Left lung (tissue), 4 donors: ENCODE measurements at regions not wholly inside any gene's neighbourhood (a gene's known extent, or its start where the extent isn't known, plus 50 kb on each side); places are given as distances from the start of the nearest gene placed in this dataset.
A peak's percentile ranks its signal among the peaks of the same experiment; 100 is the strongest.

Experiments used
- ATAC-seq: fragments of 200-7000 bp; cut with Tn5 transposase; one replicate; pipeline ENCODE4 v1.9.1; 2020; ENCODE audit warnings: moderate library complexity
- DNase-seq, 4 donors: peaks; one replicate each; pipeline ENCODE4 v3.0.0-alpha.2; 2013 to 2020
- H3K27ac ChIP-seq, 2 donors: fragments of 200-600 bp; sonication (generic) in 1 of 2; one replicate each; pipeline versions ENCODE4 v1.5.0 to v1.8.0; 2020 to 2021
- H3K27me3 ChIP-seq, 2 donors: fragments of 200-600 bp; sonication (generic) in 1 of 2; one replicate each; pipeline versions ENCODE4 v1.5.0 to v1.8.0; 2020 to 2021
- H3K36me3 ChIP-seq, 2 donors: fragments of 200-600 bp; sonication (generic) in 1 of 2; one replicate each; pipeline versions ENCODE4 v1.5.0 to v1.8.0; 2020 to 2021
- H3K4me1 ChIP-seq, 2 donors: fragments of 200-600 bp; one replicate each; pipeline ENCODE4 v1.8.0; 2021
- H3K4me3 ChIP-seq, 2 donors: fragments of 200-600 bp; sonication (generic) in 1 of 2; one replicate each; pipeline versions ENCODE4 v1.5.0 to v1.8.0; 2020 to 2021; ENCODE audit warnings: mild to moderate bottlenecking in 1 of 2
- H3K9me3 ChIP-seq, 2 donors: fragments of 200-600 bp; sonication (generic) in 1 of 2; one replicate each; pipeline versions ENCODE4 v1.5.0 to v1.8.0; 2020 to 2021
- CTCF ChIP-seq, 2 donors: fragments of 200-600 bp; sonication (generic) in 1 of 2; IDR thresholded peaks; one replicate each; pipeline versions ENCODE4 v1.5.0 to v1.8.0; 2021; ENCODE audit warnings: antibody characterized with exemption in 2 of 2
- intact Hi-C, 2 donors: fragments of 100-400 bp; cut with DNase I; formaldehyde crosslinking; loops; one replicate each; pipeline versions ENCODE4 v1.11.2 to v1.14.2; 2022
- donor health status: DM: no; HTN: yes; CAD: no.
- donor health status: DM: no; HTN: no; CAD: no.

DNA sequence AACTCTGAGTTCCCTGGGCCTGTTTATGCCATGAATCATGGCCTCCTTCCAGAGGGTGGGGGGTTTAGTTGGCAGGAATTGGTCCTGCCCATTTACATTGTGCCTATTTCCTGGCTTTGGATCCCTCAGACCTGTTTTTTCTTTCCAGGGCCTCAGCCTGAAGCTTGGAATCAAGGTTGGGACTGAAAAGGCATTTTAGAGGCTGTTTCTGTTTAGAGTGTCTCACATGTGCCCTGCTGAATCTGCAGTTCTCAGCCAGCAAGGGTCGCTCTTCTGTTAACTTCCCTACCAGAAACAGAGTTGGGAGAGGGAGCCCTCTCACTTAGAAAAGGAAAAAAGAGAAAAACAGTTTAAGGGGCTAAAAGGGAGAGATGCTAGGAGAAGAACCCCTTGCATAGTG is 191.1 kb downstream of the PTPRC start:
- Histone ChIP-seq H3K27me3 (no peaks in the 10 kb centered on the region), H3K4me3 (no peak overlapping the region), H3K9me3 (no peaks in the 10 kb centered on the region), H3K4me1 (no peaks in the 10 kb centered on the region), H3K27ac (no peak overlapping the region), H3K36me3 (no peaks in the 10 kb centered on the region)
- peak in 1 of 4 donors; percentile 4 for DNase-seq
- TF ChIP-seq CTCF (IDR thresholded peaks at IDR 0.05), result no peak
- peak; percentile 25 for ATAC-seq
- intact Hi-C loops, result no loop called here

DNA sequence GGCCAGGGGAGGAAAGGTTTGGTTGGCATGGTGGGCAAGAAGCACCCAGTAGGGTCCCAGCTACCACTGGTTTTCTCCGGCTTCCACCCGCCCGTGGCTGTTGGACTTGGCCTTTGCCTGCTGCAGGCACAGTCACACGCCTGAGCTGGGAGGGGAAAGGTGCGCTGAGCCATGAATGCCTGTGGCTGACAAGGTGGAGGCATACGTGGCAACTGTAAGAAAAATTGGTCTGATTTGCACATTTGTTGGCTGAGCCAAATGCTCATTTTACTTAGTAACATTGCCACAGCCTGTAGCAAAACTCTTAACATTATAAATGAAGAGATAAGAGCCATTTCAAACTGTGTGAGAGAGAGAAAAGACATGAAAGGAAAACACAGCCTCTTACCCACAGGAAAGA is 191.6 kb downstream of the PTPRC start:
- TF ChIP-seq CTCF (IDR thresholded peaks at IDR 0.05), result no peak
- Histone ChIP-seq H3K4me1 (no peaks in the 10 kb centered on the region), H3K36me3 (no peaks in the 10 kb centered on the region), H3K27ac (no peak overlapping the region), H3K4me3 (no peak overlapping the region), H3K9me3 (no peaks in the 10 kb centered on the region), H3K27me3 (no peaks in the 10 kb centered on the region)
- DNase-seq (no peak), ATAC-seq (no peak)
- intact Hi-C loops, result no loop called here

- no peaks in the 10 kb centered on the region for H3K36me3 ChIP-seq
- H3K4me1 ChIP-seq, result no peaks in the 10 kb centered on the region
- no peak for DNase-seq
- no peak overlapping the region for H3K27ac ChIP-seq
- H3K9me3 ChIP-seq, result no peaks in the 10 kb centered on the region
- H3K4me3 ChIP-seq, result no peak overlapping the region
- no peak for TF ChIP-seq CTCF (IDR thresholded peaks at IDR 0.05)
- intact Hi-C loops, result no loop called here
- ATAC-seq, result no peak
- no peaks in the 10 kb centered on the region for H3K27me3 ChIP-seq
These were observed 195.1 kb downstream of the PTPRC start for GRCh38 chr1:198833706-198834503.

DNA sequence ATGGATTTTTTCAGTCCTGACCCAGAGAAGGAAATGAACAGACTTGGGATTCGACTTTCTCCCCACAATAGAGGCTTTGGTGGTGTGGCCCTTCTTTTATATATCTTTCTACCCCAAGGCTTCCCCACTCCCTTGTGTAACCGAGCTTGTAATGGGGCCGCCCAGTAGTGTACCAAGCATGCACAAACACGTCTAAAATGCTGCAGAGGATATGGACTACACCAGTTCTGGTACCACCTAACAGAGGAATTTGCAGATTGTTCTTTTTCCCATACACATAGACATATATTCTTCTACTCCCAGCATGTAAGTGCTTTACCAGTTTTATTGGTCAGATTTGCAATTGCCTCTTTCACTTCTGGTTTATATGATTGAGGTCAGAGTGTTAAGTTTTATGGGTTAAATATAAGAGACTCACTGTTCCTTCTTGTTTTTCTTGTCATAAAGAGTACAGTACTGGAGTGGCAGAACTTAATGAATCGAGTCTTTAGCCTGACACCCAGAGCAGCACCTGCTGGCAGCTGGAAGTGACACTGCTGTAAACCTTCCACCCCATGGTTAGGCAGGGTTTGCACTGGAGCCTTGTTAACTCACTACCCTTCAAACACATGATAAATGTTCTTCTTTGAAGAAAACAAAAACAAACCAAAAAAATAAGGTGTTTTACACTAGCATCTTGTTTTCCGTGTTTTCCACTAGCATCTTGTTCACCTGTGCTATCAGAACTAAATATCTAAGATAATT is 198.6 kb downstream of the PTPRC start:
- no peaks in the 10 kb centered on the region for H3K36me3 ChIP-seq
- no peak for DNase-seq
- H3K27me3 ChIP-seq, result no peaks in the 10 kb centered on the region
- H3K4me1 ChIP-seq, result no peaks in the 10 kb centered on the region
- H3K27ac ChIP-seq, result no peak overlapping the region
- H3K4me3 ChIP-seq, result no peak overlapping the region
- no peak for TF ChIP-seq CTCF (IDR thresholded peaks at IDR 0.05)
- H3K9me3 ChIP-seq, result no peaks in the 10 kb centered on the region
- ATAC-seq, result no peak
- intact Hi-C loops, result no loop called here

- ATAC-seq (no peak), DNase-seq (no peak)
- Histone ChIP-seq H3K27ac (no peak overlapping the region), H3K27me3 (no peaks in the 10 kb centered on the region), H3K4me1 (no peaks in the 10 kb centered on the region), H3K36me3 (no peaks in the 10 kb centered on the region), H3K4me3 (no peak overlapping the region), H3K9me3 (no peaks in the 10 kb centered on the region)
- intact Hi-C loops, result no loop called here
- no peak for TF ChIP-seq CTCF (IDR thresholded peaks at IDR 0.05)
These were observed 199.1 kb downstream of the PTPRC start for GRCh38 chr1:198838022-198838342.
